GM12872 (cell line): ENCODE measurements at regions not wholly inside any gene's neighbourhood (a gene's known extent, or its start where the extent isn't known, plus 50 kb on each side); places are given as distances from the start of the nearest gene placed in this dataset.

Source experiments
- CTCF ChIP-seq: IDR thresholded peaks from 3 replicates; pipeline ENCODE4 v1.5.1; 2011; ENCODE audit warnings: low read depth, mild to moderate bottlenecking, low read length, moderate library complexity; ENCODE audit not compliant: insufficient read depth

- no peak for TF ChIP-seq CTCF
These were observed 211.7 kb upstream of the TTC14 start for GRCh38 chr3:180390313-180390712.

- no peak for TF ChIP-seq CTCF
These were observed 211.0 kb upstream of the TTC14 start for GRCh38 chr3:180391001-180391400.

- no peak for TF ChIP-seq CTCF
These were observed 200.7 kb upstream of the TTC14 start for GRCh38 chr3:180401226-180401625.

GRCh38 chr3:180402471-180403073 is 199.4 kb upstream of the TTC14 start:
- no peak for TF ChIP-seq CTCF

- TF ChIP-seq CTCF = no peak
These were observed 198.8 kb upstream of the TTC14 start for GRCh38 chr3:180403156-180403555.

GRCh38 chr3:180408654-180409053 is 193.3 kb upstream of the TTC14 start:
- TF ChIP-seq CTCF = no peak

- TF ChIP-seq CTCF = no peak
These were observed 192.8 kb upstream of the TTC14 start for GRCh38 chr3:180409170-180409569.
